COLO829 (cell line): ENCODE measurements at regions not wholly inside any gene's neighbourhood (a gene's known extent, or its start where the extent isn't known, plus 50 kb on each side); places are given as distances from the start of the nearest gene placed in this dataset.
A peak's percentile ranks its signal among the peaks of the same experiment; 100 is the strongest.

ENCODE experiments used
- DNase-seq: peaks from one replicate; pipeline ENCODE4 v3.0.0; 2012; ENCODE audit warnings: low spot score

GRCh38 chr15:93870583-93870982 is 360.8 kb upstream of the MCTP2 start:
- DNase-seq, result no peak

DNA sequence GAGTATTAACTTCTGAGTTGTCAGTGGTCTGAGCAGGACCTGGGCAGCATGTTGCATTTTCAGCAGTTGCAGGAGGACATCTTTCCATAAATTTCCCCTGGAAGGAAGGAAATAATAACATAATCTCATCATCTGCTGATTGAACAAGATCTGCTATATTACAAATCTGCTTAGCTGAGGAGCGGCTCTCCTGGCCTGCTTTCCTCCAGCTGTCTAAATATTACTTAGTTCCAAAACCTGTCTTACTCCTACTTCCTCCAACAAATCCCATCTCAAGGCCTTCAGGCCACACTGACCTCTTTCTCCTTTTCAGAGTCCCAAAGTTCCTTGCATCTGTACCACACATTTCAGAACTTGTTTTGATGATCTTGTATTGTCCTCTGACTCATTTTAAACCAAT is 364.4 kb upstream of the MCTP2 start:
- no peak for DNase-seq

DNA sequence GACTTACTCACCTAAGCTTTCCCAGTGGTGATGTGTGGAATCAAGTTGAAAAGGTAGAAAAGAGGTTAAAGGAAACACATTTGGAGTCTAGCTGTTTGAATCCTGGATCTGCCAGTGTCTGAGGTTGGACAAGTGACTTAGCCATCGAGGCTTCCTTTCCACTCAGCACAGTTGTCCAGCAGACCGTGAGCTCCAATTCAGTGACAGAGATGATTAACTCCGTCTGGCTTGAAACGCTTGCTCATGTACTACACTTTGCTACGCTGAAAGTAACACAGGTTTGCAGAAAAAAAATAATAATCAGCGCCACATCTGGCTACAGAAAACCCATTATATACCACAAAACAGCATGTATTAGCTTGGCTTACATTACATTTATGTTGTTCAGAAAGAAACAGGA is 364.9 kb upstream of the MCTP2 start:
- DNase-seq, result no peak

- DNase-seq, result no peak
Observed at GRCh38 chr15:93865586-93865985, 365.8 kb upstream of the MCTP2 start.

DNA sequence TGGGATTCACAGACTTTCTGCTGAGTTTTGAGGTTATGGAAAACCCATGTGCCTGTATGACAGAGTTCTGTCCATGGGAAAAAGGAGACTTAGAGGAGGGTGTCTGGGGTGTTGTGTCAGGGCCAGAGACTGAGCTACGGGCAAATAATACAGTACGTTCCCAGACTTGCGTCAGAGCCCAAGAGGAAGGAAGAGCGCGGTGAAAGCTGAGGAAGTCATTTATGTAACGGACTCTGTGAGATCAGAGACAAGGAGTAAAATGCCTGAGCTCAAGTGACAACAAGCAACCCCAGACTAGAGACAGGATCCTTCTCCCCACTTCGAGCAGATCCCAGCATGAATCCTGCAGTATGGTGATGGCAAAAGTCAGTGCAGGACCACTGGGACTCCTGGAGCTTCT is 368.6 kb upstream of the MCTP2 start:
- no peak for DNase-seq

- DNase-seq, result no peak
Observed at GRCh38 chr15:93861956-93862741, 369.2 kb upstream of the MCTP2 start.

DNA sequence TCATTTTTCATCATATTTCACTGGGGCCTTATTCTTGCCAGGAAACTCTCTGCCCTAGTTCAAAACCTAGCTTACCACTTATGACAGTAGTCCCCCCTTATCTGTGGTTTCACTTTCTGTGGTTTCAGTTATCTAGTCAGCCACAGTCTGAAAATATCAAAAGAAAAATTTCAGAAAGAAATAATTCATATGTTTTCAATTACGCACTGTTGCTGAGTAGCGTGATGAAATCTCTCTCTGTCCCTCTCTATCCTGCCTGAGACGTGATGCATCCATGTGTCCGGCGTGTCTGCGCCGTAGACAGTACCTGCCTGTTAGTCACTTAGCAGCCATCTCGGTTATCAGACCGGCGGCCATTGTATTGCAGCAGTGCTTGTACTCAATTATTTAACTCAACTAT is 369.9 kb upstream of the MCTP2 start:
- no peak for DNase-seq

DNA sequence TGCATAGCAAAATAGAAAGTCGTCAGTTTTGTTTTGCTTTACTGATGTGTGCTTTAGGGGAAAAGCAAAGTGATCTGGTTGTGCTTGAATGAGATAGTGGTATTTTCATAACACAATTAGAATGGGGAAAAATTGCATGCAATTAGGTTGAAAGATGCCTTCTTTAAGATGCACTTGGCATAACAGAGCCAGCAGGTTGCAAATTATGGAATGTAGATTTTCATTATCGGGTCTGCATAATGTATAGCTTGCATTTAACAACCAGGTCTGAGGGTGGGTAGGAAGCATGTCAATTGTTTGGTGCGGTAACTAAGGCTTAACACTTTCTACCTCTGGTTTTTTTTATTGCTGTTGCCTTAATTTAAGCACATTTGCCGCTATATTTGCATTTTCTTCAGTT is 370.7 kb upstream of the MCTP2 start:
- no peak for DNase-seq

DNA sequence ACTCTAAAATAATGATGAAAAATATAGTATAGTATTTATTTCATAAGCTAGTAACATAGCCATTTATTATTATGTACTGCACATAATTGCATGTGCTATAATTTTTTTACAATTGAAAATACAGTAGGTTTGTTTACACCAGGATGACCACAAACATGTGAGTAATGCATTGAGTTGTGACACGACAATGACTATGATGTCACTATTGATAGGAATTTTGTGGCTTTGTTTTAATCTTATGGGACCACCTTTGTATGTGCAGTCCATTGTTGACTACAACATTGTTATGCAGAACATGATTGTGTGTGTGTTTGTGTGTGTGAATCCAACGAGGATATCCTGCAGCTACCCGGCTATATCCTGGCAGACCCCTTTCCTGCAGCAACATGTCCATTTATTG is 372.2 kb upstream of the MCTP2 start:
- DNase-seq, result no peak

DNA sequence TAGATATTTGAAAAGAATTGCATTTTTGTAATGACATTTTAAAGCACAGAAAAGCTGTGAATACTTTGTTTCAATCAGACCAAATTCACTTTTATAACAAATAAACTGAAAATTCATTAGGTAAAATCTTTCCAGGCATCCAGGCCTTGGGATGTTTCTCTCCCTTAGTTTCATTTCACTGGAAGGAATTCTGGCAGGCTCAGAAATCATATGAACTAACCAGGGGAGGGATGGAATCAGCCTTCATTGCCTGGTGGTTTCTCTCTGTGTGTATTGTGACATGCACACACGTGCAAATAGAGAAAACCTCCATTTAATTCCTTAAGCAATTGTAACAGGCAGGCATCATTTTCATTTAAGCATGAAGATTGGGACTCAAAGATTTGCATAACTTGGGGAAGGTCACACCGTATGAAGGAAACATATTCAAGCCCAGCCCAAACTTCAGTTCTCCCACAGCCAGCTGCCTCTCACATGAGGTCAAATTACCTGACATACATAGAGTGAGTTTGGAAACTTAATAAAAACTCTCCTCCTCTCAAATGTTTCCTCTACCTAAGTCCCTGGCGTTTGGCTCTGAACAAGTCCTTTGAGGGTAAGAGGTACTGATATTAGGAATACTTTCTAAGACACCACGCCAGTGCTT is 376.1 kb upstream of the MCTP2 start:
- no peak for DNase-seq

DNA sequence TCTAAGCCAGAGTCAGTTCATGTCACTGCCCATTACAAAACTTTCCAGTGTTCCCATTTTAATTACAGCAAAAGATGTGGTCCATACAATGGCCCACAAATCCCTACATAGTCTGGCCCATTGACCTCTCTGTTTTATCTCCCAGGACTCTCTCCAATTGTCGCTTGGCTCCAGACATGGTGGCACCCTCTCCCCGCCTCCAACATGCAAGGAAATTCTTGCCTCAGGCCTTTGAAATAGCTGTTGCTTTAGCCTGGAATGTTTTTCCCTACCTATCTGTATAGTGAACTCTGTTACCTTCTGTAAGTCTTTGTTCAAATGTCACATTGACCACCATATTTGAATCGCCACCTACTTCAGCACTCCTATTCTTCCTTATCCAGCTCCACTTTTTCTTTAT is 377.3 kb upstream of the MCTP2 start:
- DNase-seq, result no peak

- no peak for DNase-seq
Observed at GRCh38 chr15:93852761-93853160, 378.6 kb upstream of the MCTP2 start.

DNA sequence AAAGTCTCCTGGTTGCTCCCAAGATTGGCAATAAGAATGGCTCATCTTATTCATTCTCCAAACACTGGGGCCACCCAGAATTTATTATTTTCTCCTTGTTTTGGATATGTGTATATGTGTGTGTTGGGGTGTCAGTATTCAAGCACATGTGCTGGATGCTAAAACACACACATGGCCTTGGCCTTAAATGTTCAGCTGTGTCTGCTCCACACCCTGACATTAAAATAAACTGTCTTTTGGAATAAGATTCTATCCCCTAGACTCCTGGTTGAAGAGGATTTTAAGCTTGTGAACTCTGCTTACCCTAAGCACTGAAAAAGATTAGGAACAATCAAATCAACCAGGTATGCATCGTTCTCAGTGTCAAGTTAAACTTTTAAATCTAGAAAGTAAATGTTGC is 382.9 kb upstream of the MCTP2 start:
- DNase-seq, result no peak

GRCh38 chr15:93848076-93848475 is 383.3 kb upstream of the MCTP2 start:
- no peak for DNase-seq

GRCh38 chr15:93846148-93846547 is 385.2 kb upstream of the MCTP2 start:
- DNase-seq, result no peak

- no peak for DNase-seq
Observed at GRCh38 chr15:93837450-93837849, 393.9 kb upstream of the MCTP2 start.

GRCh38 chr15:93835344-93835743 is 396.0 kb upstream of the MCTP2 start:
- no peak for DNase-seq

DNA sequence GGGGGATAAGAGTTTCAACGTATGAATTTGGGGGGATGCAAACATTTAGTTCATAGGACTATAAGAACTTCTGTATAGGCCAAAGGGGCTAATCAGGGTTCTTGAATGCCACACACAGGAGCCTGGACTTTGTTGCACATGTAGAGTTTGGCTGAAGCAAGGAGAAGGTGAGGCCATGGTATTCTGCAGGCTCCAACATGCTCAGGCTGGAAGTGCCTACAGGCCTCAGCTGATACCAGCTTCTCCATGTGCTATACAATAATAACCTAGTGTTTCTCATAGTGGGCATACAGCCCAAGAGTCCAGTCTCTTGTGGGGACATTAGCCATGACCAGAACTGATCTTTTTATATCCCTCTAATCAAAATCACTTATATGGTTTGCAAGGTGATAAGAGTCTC is 399.7 kb upstream of the MCTP2 start:
- no peak for DNase-seq

DNA sequence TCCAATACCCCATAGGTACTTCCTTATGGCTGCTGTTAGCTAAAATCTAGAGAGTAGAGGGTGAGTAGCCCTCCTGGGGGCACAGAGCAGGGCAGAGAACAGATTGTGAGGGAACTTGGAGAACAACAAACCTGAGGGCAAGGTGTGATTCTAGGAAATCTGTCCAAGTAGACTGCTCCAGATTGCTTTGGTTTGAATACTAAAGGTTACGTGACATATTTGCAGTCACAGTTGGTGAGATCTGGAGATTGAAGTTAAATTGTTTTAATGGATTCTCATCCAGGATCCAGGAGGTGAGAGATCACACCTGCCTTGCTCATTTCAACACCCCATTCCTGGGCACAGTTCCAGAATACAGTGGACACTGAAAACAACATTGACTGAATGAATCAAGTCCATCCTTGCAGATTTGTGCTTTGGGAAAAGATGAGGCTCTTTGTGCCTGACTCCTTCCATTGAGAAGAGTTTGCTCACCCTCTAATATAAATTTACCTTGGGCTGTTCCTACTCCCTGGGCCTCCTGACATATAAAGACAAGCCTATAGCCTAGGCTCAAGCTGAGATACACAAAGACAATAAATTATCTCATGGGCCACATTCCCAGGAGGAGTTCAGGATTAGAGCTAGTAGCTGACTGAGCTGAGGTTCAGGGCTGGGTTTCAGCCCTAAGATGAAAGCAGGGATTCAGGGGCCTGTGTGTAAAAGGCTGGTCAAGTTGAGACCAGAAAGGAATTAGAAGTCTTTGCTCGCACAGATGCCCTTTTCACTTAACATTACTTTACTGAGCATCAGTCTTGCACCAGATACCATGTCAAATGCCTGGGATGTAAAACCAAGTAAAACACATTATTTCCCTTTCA is 400.9 kb upstream of the MCTP2 start:
- DNase-seq, result no peak

- DNase-seq, result peak; percentile 94
Observed at GRCh38 chr15:93829115-93829870, 402.1 kb upstream of the MCTP2 start.

DNA sequence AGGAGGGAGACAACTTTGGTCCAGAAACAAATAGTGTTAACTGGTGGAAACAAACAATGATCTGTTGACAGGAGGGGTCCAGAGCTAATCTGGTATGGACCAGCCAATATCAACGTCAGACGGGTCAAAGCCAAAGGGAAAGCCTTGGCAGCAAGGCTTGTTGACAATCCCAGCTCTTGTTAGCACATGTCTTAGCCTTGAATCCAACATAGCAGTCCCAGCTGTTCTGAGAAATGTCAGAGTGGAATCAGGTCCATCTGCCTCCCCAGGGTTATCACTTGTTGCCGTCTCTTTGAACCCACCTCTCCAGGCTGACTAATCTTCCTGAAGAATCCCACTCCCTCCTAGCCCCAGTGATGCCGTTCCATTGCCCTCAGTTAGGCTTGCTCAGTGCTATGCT is 404.6 kb upstream of the MCTP2 start:
- DNase-seq, result no peak

DNA sequence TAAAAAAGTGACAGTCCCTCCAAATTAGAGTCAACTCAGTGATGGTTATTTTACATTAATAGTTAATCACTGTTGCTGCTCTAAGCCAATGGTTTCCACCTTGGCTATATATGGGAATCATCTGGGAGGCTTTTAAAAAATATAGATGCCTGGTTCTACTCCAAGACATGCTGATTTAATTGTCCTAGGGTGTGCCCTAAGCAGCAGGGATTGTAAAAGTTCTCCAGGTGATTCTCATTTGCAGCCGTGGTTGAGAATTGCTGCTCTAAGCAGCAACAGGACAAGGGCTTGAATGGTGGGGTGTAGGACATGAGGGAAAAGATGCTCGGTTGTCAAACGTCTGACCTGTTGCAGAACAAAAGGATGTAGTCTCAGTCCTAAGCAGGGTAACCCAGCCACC is 405.1 kb upstream of the MCTP2 start:
- no peak for DNase-seq
